ENCODE measurements at regions not wholly inside any gene's neighbourhood (a gene's known extent, or its start where the extent isn't known, plus 50 kb on each side); places are given as distances from the start of the nearest gene placed in this dataset.

DNA sequence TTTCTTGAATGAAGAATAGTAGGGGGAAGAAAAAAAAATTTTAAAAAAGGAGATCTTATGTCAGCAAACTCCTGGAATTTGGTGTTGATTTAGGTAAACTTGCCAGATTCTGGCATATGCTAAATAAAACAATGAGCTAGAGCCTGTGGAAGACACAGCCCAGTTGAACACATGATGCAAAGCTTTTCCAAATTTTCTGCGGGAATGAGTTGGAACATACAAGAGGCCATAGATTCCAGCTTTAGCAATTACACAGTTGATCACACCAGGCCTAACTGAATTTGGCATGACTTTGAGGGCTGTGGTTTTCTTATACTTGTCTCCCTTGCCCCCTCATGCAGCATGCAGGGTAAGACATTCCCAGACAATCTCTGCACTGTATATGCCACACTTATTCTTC lies 297.0 kb downstream of the SH3GL2 start:
- Histone ChIP-seq H3K4me3 (no peak overlapping the region), H3K27me3 (replicated peaks; ENCODE audit: insufficient read depth) (no peaks in the 10 kb centered on the region), H3K4me1 (replicated peaks) (no peaks in the 10 kb centered on the region), H3K27ac (no peak overlapping the region), H3K36me3 (no peaks in the 10 kb centered on the region), H3K9me3 (no peaks in the 10 kb centered on the region)
- no peak for DNase-seq (ENCODE audit: low spot score)
- WGBS, result 59% methylated on average over 1 of the region's 1 CpG
- intact Hi-C loops (cut with DNase I), result no loop called here
- no peak for TF ChIP-seq POLR2AphosphoS5 (IDR thresholded peaks at IDR 0.05)
- TF ChIP-seq POLR2A (IDR thresholded peaks at IDR 0.05), result no peak
- TF ChIP-seq, protein P1, sequence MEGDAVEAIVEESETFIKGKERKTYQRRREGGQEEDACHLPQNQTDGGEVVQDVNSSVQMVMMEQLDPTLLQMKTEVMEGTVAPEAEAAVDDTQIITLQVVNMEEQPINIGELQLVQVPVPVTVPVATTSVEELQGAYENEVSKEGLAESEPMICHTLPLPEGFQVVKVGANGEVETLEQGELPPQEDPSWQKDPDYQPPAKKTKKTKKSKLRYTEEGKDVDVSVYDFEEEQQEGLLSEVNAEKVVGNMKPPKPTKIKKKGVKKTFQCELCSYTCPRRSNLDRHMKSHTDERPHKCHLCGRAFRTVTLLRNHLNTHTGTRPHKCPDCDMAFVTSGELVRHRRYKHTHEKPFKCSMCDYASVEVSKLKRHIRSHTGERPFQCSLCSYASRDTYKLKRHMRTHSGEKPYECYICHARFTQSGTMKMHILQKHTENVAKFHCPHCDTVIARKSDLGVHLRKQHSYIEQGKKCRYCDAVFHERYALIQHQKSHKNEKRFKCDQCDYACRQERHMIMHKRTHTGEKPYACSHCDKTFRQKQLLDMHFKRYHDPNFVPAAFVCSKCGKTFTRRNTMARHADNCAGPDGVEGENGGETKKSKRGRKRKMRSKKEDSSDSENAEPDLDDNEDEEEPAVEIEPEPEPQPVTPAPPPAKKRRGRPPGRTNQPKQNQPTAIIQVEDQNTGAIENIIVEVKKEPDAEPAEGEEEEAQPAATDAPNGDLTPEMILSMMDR (IDR thresholded peaks at IDR 0.05), result no peak

DNA sequence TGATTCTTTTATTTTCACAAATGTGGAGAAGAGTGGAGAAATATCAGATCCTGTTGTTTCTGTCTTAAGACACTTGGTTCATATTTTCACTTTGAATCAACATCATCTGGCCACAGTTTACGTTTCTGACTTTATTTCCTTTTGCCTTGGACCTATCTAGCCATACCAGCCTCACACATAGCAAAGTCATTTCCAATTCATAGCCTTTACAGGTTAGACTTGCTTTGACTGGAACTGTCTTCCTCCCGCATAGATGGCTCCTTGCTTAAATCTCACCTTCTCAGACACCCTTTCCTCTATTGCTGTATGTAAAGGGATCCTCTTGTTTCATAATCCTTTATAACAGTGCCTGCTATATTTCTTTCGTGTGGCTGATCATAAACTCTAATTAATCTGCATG lies 297.8 kb downstream of the SH3GL2 start:
- Histone ChIP-seq H3K27me3 (replicated peaks; ENCODE audit: insufficient read depth) (no peaks in the 10 kb centered on the region), H3K9me3 (no peaks in the 10 kb centered on the region), H3K4me1 (replicated peaks) (no peaks in the 10 kb centered on the region), H3K36me3 (no peaks in the 10 kb centered on the region), H3K4me3 (no peak overlapping the region), H3K27ac (no peak overlapping the region)
- TF ChIP-seq POLR2A (IDR thresholded peaks at IDR 0.05) (no peak), POLR2AphosphoS5 (IDR thresholded peaks at IDR 0.05) (no peak)
- TF ChIP-seq, protein P1 (IDR thresholded peaks at IDR 0.05), result no peak
- 81% methylated on average over 3 of the region's 3 CpGs for WGBS
- intact Hi-C loops (cut with DNase I), result no loop called here
- no peak for DNase-seq (ENCODE audit: low spot score)

DNA sequence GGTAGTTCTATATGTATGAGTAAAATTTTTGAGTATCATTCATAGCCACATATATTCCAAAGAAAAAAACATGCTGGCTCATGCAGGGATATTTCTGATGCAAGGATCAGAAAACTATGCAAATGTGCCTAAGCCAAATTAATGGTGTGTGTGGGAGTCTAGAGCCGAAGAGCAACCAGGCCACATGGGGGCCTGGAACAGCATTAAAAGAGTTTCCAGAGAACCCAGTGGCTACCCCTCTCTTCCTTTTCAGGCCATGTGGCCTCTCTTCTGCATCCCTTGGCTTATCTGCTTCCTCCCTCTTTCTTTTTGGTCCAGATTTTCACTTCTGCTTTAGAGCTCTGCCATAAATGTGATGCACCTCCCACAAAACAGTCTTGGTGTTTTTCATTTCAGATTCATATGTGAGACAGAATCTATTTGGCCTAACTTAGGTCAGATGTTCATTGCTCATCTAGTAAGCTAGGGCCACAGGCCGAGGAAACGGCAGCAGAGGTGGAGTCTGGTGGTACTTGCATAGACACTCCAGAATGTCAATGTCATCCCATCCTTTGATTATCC lies 300.0 kb downstream of the SH3GL2 start:
- H3K4me3 ChIP-seq, result no peak overlapping the region
- intact Hi-C loops (cut with DNase I), result no loop called here
- no peaks in the 10 kb centered on the region for H3K27me3 ChIP-seq (replicated peaks; ENCODE audit: insufficient read depth)
- H3K36me3 ChIP-seq, result no peaks in the 10 kb centered on the region
- H3K4me1 ChIP-seq (replicated peaks), result no peaks in the 10 kb centered on the region
- no peak for DNase-seq (ENCODE audit: low spot score)
- H3K9me3 ChIP-seq, result no peaks in the 10 kb centered on the region
- no peak overlapping the region for H3K27ac ChIP-seq
- WGBS, result 94% methylated on average over 3 of the region's 3 CpGs
- TF ChIP-seq POLR2AphosphoS5 (IDR thresholded peaks at IDR 0.05), result no peak
- TF ChIP-seq, protein P1 (IDR thresholded peaks at IDR 0.05), result no peak
- no peak for TF ChIP-seq POLR2A (IDR thresholded peaks at IDR 0.05)

DNA sequence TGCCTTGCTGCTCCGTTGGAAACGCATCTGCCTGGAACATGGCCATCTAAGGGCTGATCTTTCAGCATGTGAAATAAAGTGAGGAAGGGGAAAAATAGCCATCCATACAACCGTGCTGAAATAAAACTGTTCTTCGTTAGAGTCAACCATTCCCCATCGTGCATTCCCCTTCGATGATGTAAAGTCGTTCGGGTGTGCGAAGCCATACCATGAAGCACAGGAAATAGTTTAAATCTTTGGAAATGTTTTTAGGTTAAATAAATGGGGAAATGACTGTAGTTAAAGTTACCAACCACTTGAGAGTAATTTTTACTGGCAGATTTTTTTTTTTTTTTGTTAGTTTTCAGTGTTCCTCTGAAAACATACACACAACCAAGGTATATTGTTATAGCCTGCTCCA lies 302.5 kb downstream of the SH3GL2 start:
- WGBS, result 77% methylated on average over 9 of the region's 9 CpGs
- no peaks in the 10 kb centered on the region for H3K4me1 ChIP-seq (replicated peaks)
- intact Hi-C loops (cut with DNase I), result no loop called here
- no peak overlapping the region for H3K4me3 ChIP-seq
- no peak for TF ChIP-seq POLR2A (IDR thresholded peaks at IDR 0.05)
- TF ChIP-seq POLR2AphosphoS5 (IDR thresholded peaks at IDR 0.05), result no peak
- TF ChIP-seq, protein P1 (IDR thresholded peaks at IDR 0.05), result no peak
- no peak overlapping the region for H3K27ac ChIP-seq
- H3K36me3 ChIP-seq, result no peaks in the 10 kb centered on the region
- no peak for DNase-seq (ENCODE audit: low spot score)
- H3K9me3 ChIP-seq, result no peaks in the 10 kb centered on the region
- H3K27me3 ChIP-seq (replicated peaks; ENCODE audit: insufficient read depth), result no peaks in the 10 kb centered on the region

All from prostate gland (tissue), 2 donors.